ENCODE measurements at regions not wholly inside any gene's neighbourhood (a gene's known extent, or its start where the extent isn't known, plus 50 kb on each side); places are given as distances from the start of the nearest gene placed in this dataset.
"Not testable (repeated sequence)": the region's sequence is repeated elsewhere in the genome, so short reads cannot be mapped to it uniquely, and the experiment has no call there.

DNA sequence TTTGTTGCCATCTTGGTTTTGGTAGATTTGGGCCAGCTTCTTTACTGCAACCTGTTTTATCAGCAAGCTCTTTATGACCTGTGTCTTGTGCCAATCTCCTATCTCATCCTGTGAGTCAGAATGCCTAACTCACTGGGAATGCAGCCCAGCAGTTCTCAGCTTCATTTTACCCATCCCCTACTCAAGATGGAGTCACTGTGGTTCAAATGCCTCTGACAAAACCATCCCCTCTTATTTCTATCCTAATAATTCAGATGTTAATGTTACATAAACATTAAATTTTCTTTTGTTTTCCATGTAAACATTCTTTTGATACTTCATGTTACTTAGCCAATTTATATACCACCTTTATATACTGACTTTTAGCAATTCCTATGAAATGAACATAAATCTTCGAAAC lies 746.3 kb downstream of the CDH18 start:
- Mint-ChIP-seq H3K9me3 (peaks cover 3% of the 10 kb centered on the region), H3K4me1 (no peaks in the 10 kb centered on the region), H3K36me3 (ENCODE audit: low read depth) (no peaks in the 10 kb centered on the region), H3K4me3 (no peak overlapping the region), H3K27me3 (ENCODE audit: low read depth) (peaks cover 6% of the 10 kb centered on the region), H3K27ac (no peak overlapping the region)
- TF ChIP-seq, protein P1, sequence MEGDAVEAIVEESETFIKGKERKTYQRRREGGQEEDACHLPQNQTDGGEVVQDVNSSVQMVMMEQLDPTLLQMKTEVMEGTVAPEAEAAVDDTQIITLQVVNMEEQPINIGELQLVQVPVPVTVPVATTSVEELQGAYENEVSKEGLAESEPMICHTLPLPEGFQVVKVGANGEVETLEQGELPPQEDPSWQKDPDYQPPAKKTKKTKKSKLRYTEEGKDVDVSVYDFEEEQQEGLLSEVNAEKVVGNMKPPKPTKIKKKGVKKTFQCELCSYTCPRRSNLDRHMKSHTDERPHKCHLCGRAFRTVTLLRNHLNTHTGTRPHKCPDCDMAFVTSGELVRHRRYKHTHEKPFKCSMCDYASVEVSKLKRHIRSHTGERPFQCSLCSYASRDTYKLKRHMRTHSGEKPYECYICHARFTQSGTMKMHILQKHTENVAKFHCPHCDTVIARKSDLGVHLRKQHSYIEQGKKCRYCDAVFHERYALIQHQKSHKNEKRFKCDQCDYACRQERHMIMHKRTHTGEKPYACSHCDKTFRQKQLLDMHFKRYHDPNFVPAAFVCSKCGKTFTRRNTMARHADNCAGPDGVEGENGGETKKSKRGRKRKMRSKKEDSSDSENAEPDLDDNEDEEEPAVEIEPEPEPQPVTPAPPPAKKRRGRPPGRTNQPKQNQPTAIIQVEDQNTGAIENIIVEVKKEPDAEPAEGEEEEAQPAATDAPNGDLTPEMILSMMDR (IDR thresholded peaks at IDR 0.05; ENCODE audit: unreplicated experiment in 3 of 3) = no peak

DNA sequence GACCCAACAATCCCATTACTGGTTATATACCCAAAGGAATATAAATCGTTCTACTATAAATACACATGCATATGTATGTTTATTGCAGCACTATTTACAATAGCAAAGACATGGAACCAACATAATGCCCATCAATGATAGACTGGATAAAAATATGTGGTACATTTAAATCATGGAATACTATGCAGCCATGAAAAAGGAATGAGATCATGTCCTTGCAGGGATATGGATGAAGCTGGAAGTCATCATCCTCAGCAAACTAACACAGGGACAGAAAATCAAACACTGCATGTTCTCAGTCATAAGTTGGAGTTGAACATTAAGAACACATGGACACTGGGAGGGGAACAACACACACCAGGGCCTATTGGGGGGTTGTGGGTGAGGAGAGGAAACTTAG lies 741.8 kb downstream of the CDH18 start:
- not testable (repeated sequence) for H3K4me3 Mint-ChIP-seq; H3K36me3 Mint-ChIP-seq (ENCODE audit: low read depth); H3K9me3 Mint-ChIP-seq; H3K4me1 Mint-ChIP-seq; H3K27me3 Mint-ChIP-seq (ENCODE audit: low read depth); H3K27ac Mint-ChIP-seq

DNA sequence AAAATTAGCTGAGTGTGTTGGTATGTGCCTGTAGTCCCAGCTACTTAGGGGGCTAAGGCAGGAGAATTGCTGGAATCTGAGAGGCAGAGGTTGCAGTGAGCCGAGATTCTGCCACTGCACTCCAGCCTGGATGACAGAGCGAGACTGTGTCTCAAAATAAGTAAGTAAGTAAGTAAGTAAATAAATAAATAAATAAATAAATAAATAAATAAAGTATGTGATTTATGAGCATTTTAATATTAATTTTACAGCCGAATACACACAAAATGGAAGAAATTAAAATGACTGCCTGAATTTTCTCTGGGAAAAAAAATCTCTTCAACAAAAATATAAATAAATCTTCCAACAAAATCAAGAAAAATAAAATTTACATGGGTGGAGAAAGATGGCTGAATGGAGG lies 740.7 kb downstream of the CDH18 start:
- H3K36me3 Mint-ChIP-seq (ENCODE audit: low read depth) = no peaks in the 10 kb centered on the region
- no peak overlapping the region for H3K4me3 Mint-ChIP-seq
- no peaks in the 10 kb centered on the region for H3K27me3 Mint-ChIP-seq (ENCODE audit: low read depth)
- no peak overlapping the region for H3K27ac Mint-ChIP-seq
- H3K9me3 Mint-ChIP-seq = peaks cover 3% of the 10 kb centered on the region
- TF ChIP-seq, protein P1 (IDR thresholded peaks at IDR 0.05; ENCODE audit: unreplicated experiment in 3 of 3) = no peak
- no peaks in the 10 kb centered on the region for H3K4me1 Mint-ChIP-seq

DNA sequence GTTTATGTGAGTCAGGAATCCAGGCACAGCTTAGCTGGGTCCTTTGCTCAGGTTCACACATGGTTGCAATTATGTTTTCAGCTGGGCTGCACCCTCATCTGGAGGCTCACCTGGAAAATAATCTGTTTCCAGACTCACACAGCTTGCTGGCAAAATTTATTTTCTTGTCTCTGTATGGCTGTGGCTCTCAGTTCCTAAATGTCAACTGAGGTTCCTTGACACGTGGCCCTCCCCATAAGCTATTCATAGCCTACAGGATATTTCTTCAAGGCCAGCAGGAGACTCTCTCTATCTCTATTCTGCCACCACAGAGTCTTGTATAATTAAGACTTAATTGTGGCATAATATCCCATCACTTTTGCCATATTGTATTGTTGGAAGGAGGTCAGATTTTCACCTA lies 732.0 kb downstream of the CDH18 start:
- Mint-ChIP-seq H3K9me3 (no peaks in the 10 kb centered on the region), H3K27ac (no peak overlapping the region), H3K4me1 (no peaks in the 10 kb centered on the region), H3K27me3 (ENCODE audit: low read depth) (no peaks in the 10 kb centered on the region), H3K4me3 (no peak overlapping the region), H3K36me3 (ENCODE audit: low read depth) (no peaks in the 10 kb centered on the region)
- TF ChIP-seq, protein P1 (IDR thresholded peaks at IDR 0.05; ENCODE audit: unreplicated experiment in 3 of 3) = no peak

DNA sequence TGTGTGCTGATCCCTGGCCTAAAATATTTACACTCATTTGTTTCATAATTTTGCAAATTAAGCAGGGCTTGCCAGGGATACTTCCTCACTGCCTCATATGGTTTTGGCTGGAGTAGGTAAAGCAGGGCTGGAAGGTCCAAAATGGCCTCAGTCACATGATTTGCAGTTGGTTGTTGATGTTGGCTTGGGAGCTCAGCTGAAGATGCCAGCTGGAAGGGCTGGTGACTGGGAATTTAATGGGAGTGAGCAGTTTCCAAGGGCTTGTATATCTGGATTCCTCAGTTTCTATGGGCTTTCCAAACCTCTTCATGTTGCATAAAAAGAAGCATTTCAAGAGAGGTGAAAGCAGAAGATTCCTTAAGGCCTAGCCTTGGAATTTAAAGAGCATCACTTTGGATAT lies 729.3 kb downstream of the CDH18 start:
- Mint-ChIP-seq H3K27ac (no peak overlapping the region), H3K36me3 (ENCODE audit: low read depth) (no peaks in the 10 kb centered on the region), H3K4me3 (no peak overlapping the region), H3K27me3 (ENCODE audit: low read depth) (no peaks in the 10 kb centered on the region), H3K4me1 (no peaks in the 10 kb centered on the region), H3K9me3 (no peaks in the 10 kb centered on the region)
- TF ChIP-seq, protein P1 (IDR thresholded peaks at IDR 0.05; ENCODE audit: unreplicated experiment in 3 of 3) = no peak

DNA sequence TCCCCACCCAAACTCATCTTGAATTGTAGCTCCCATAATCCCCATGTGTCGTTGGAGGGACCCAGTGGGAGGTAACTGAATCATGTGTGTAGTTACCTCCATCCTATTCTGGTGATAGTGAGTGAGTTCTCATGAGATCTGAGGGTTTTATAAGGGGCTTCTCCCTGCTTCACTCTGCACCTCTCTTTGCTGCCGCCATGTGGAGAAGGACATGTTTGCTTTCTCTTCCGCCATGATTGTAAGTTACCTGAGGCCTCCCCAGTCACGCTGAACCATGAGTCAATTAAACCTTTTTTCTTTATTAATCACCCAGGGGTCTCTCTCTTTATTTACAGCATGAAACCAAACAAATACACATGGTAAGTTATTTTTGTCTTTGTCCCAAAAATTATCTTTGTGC lies 726.1 kb downstream of the CDH18 start:
- Mint-ChIP-seq H3K27ac (no peak overlapping the region), H3K9me3 (no peaks in the 10 kb centered on the region), H3K36me3 (ENCODE audit: low read depth) (no peaks in the 10 kb centered on the region), H3K4me3 (no peak overlapping the region), H3K4me1 (peaks cover 3% of the 10 kb centered on the region), H3K27me3 (ENCODE audit: low read depth) (no peaks in the 10 kb centered on the region)
- TF ChIP-seq, protein P1 (IDR thresholded peaks at IDR 0.05; ENCODE audit: unreplicated experiment in 3 of 3) = no peak

DNA sequence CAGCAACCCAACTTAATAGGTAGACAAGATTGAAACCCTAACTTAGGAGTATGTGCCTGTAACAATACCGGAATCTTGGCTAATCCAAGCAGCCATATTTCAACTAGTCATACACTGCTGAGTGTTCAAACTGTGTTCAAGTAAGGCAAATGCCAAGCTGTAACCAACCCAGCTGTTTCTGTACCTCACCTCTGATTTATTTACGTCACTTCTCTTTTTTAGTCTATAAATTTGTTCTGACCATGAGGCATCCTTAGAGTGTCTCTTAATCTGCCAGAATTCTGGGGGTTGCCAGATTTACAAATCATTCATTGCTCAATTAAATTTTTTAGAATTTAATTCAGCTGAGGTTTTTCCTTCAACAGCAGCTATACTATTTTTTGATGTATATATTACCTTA lies 723.2 kb downstream of the CDH18 start:
- Mint-ChIP-seq H3K4me1 (peaks cover 5% of the 10 kb centered on the region), H3K9me3 (no peaks in the 10 kb centered on the region)

More for the DNA sequence above, 723.2 kb downstream of the CDH18 start:
- Mint-ChIP-seq H3K36me3 (ENCODE audit: low read depth) (no peaks in the 10 kb centered on the region), H3K4me3 (no peak overlapping the region), H3K27me3 (ENCODE audit: low read depth) (no peaks in the 10 kb centered on the region), H3K27ac (no peak overlapping the region)
- TF ChIP-seq, protein P1 (IDR thresholded peaks at IDR 0.05; ENCODE audit: unreplicated experiment in 3 of 3) = no peak
